Activated CD4-positive, CD25-positive, alpha-beta regulatory T cell treated with anti-CD3 and anti-CD28 coated beads, Interleukin-2, amount 50 U/mL, for 24 hours (primary cell): ENCODE measurements at regions not wholly inside any gene's neighbourhood (a gene's known extent, or its start where the extent isn't known, plus 50 kb on each side); places are given as distances from the start of the nearest gene placed in this dataset.
"Not testable (repeated sequence)": the region's sequence is repeated elsewhere in the genome, so short reads cannot be mapped to it uniquely, and the experiment has no call there.

Source experiments
- ATAC-seq, 2 donors: fragments of 150-1000 bp; cut with Tn5 transposase; one replicate each; pipeline ENCODE4 v1.10.0; 2021; ENCODE audit warnings: mild to moderate bottlenecking in 1 of 2, moderate library complexity in 1 of 2

GRCh38 chr6:80981226-80981625 is 771.3 kb downstream of the TENT5A start:
- ATAC-seq = not testable (repeated sequence)

- no peak for ATAC-seq
Measured at GRCh38 chr6:80976336-80976735, 776.1 kb downstream of the TENT5A start.

- ATAC-seq = no peak
Measured at GRCh38 chr6:80974579-80974978, 777.9 kb downstream of the TENT5A start.

GRCh38 chr6:80969439-80969838 is 783.0 kb downstream of the TENT5A start:
- no peak for ATAC-seq

GRCh38 chr6:80967609-80968008 is 784.9 kb downstream of the TENT5A start:
- ATAC-seq = no peak

- no peak for ATAC-seq
Measured at GRCh38 chr6:80962382-80962781, 790.1 kb downstream of the TENT5A start.

- no peak for ATAC-seq
Measured at GRCh38 chr6:80961166-80961565, 791.3 kb downstream of the TENT5A start.

GRCh38 chr6:80959034-80959433 is 793.4 kb downstream of the TENT5A start:
- ATAC-seq = no peak

- ATAC-seq = no peak
Measured at GRCh38 chr6:80956898-80957297, 795.6 kb downstream of the TENT5A start.

GRCh38 chr6:80952479-80952878 is 800.0 kb downstream of the TENT5A start:
- ATAC-seq = not testable (repeated sequence)

GRCh38 chr6:80946402-80946801 is 806.1 kb downstream of the TENT5A start:
- no peak for ATAC-seq

- ATAC-seq = no peak
Measured at GRCh38 chr6:80942911-80943310, 809.6 kb downstream of the TENT5A start.

GRCh38 chr6:80940976-80941375 is 811.5 kb downstream of the TENT5A start:
- no peak for ATAC-seq

GRCh38 chr6:80940571-80940970 is 811.9 kb downstream of the TENT5A start:
- no peak for ATAC-seq

GRCh38 chr6:80939898-80940297 is 812.6 kb downstream of the TENT5A start:
- no peak for ATAC-seq

- no peak for ATAC-seq
Measured at GRCh38 chr6:80939480-80939879, 813.0 kb downstream of the TENT5A start.

GRCh38 chr6:80938131-80938530 is 814.4 kb downstream of the TENT5A start:
- ATAC-seq = no peak

GRCh38 chr6:80932359-80932758 is 820.1 kb downstream of the TENT5A start:
- ATAC-seq = no peak

GRCh38 chr6:80930376-80930775 is 822.1 kb downstream of the TENT5A start:
- no peak for ATAC-seq

GRCh38 chr6:80923816-80924215 is 817.3 kb downstream of the BCKDHB start:
- no peak for ATAC-seq

- no peak for ATAC-seq
Measured at GRCh38 chr6:80922916-80923455, 816.5 kb downstream of the BCKDHB start.

GRCh38 chr6:80921861-80922460 is 815.5 kb downstream of the BCKDHB start:
- ATAC-seq = no peak

- ATAC-seq = no peak
Measured at GRCh38 chr6:80907831-80908230, 801.4 kb downstream of the BCKDHB start.

GRCh38 chr6:80903711-80904110 is 797.2 kb downstream of the BCKDHB start:
- ATAC-seq = no peak

- ATAC-seq = no peak
Measured at GRCh38 chr6:80886475-80886874, 780.0 kb downstream of the BCKDHB start.
